Caco-2 (cell line): ENCODE measurements at regions not wholly inside any gene's neighbourhood (a gene's known extent, or its start where the extent isn't known, plus 50 kb on each side); places are given as distances from the start of the nearest gene placed in this dataset.
"Not testable (repeated sequence)": the region's sequence is repeated elsewhere in the genome, so short reads cannot be mapped to it uniquely, and the experiment has no call there.

Source experiments
- BruUV-seq: library from RNA; stranded (reverse); fragments of 400-500 nt; replicated peaks from 2 replicates; lab custom pipeline; 2021; lab: Mats Ljungman, UMichigan
- CTCF ChIA-PET: fragments of 300-600 bp; sonication (Branson Sonifier 250); formaldehyde crosslinking; loops from one replicate; lab custom pipeline; 2022; ENCODE audit warnings: antibody characterized with exemption; lab: Charles Lee
- POLR2A ChIA-PET: fragments of 300-600 bp; sonication (Branson Sonifier 250); formaldehyde crosslinking; loops from one replicate; lab custom pipeline; 2022; ENCODE audit warnings: antibody characterized with exemption; lab: Charles Lee
- DNase-seq, 2 experiments: peaks; one replicate each; pipeline versions ENCODE4 v3.0.0 to v3.0.0-alpha.2; 2020 to 2022
- H3K27me3 ChIP-seq: replicated peaks from 2 replicates; pipeline ENCODE4 v1.6.0; 2011; ENCODE audit warnings: low read length; ENCODE audit not compliant: control insufficient read depth, insufficient read depth
- H3K36me3 ChIP-seq: 2 replicates; pipeline ENCODE4 v1.5.1; 2011; ENCODE audit warnings: low read length; ENCODE audit not compliant: control insufficient read depth, insufficient read depth
- H3K4me1 ChIP-seq: fragments of 250-450 bp; sonication (Bioruptor Pico); 2 replicates; pipeline ENCODE4 v1.5.1; 2020; ENCODE audit warnings: mild to moderate bottlenecking
- H3K4me3 ChIP-seq: 2 replicates; pipeline ENCODE4 v1.5.1; 2011; ENCODE audit warnings: low read depth, mild to moderate bottlenecking, control low read depth, low read length
- H3K9me3 ChIP-seq: fragments of 250-450 bp; sonication (Bioruptor Pico); 2 replicates; pipeline ENCODE4 v1.5.1; 2020; ENCODE audit warnings: mild to moderate bottlenecking, moderate library complexity
- H3K27ac Mint-ChIP-seq: one replicate; pipeline ENCODE4 v1.8.0; 2022; ENCODE audit warnings: mixed read lengths; ENCODE audit not compliant: unreplicated experiment
- H3K27me3 Mint-ChIP-seq: one replicate; pipeline ENCODE4 v1.8.0; 2022; ENCODE audit warnings: mixed read lengths; ENCODE audit not compliant: insufficient read depth, unreplicated experiment
- H3K36me3 Mint-ChIP-seq: one replicate; pipeline ENCODE4 v1.8.0; 2022; ENCODE audit warnings: mild to moderate bottlenecking, mixed read lengths; ENCODE audit not compliant: insufficient read depth, unreplicated experiment
- H3K4me1 Mint-ChIP-seq: one replicate; pipeline ENCODE4 v1.8.0; 2022; ENCODE audit warnings: low read depth, mixed read lengths; ENCODE audit not compliant: unreplicated experiment
- H3K4me3 Mint-ChIP-seq: one replicate; pipeline ENCODE4 v1.8.0; 2022; ENCODE audit warnings: mild to moderate bottlenecking, moderate library complexity, mixed read lengths; ENCODE audit not compliant: unreplicated experiment
- H3K9me3 Mint-ChIP-seq: one replicate; pipeline ENCODE4 v1.8.0; 2022; ENCODE audit warnings: mixed read lengths; ENCODE audit not compliant: unreplicated experiment
- intact Hi-C: fragments of 100-400 bp; cut with micrococcal nuclease; formaldehyde crosslinking; loops from one replicate; pipeline ENCODE4 v1.10.0; 2022; ENCODE audit not compliant: unreplicated experiment
- TF ChIP-seq, protein P1 (sequence below), 2 experiments: fragments of 200-600 bp in 1 of 2; IDR thresholded peaks; 1 replicate in 1 of 2; 2 replicates in 1 of 2; pipeline versions ENCODE4 v1.5.1 to v1.8.0; 2011 to 2022; ENCODE audit warnings: antibody characterized with exemption in 1 of 2, control low read depth in 1 of 2, inconsistent platforms in 1 of 2, low read depth in 1 of 2, low read length in 1 of 2, mild to moderate bottlenecking in 1 of 2, moderate library complexity in 1 of 2; ENCODE audit not compliant: insufficient read depth in 1 of 2, severe bottlenecking in 1 of 2, unreplicated experiment in 1 of 2

DNA sequence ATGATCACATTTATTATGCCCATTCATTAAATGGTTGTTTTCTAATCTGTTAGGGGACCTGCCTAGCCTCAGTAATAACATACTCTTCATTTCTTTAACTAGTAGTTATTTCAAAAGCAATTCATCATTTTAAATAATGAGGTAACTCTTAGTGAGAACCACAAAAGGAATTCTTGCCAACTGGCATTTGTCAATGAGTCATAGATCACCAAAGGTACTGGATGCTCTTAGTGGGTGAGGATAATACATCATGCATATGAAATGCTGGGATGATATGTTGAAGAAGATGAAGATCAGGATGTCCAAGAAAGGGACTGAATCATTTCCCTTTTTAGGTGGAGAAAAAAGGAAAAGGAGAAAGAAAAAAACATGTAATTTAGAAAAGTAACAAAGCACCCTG lies 826.2 kb upstream of the DDX18 start:
- 0 out of 2 replicates have a peak, but pooled peaks cover 5% of the 10 kb centered on the region for H3K9me3 ChIP-seq
- TF ChIP-seq, protein P1, sequence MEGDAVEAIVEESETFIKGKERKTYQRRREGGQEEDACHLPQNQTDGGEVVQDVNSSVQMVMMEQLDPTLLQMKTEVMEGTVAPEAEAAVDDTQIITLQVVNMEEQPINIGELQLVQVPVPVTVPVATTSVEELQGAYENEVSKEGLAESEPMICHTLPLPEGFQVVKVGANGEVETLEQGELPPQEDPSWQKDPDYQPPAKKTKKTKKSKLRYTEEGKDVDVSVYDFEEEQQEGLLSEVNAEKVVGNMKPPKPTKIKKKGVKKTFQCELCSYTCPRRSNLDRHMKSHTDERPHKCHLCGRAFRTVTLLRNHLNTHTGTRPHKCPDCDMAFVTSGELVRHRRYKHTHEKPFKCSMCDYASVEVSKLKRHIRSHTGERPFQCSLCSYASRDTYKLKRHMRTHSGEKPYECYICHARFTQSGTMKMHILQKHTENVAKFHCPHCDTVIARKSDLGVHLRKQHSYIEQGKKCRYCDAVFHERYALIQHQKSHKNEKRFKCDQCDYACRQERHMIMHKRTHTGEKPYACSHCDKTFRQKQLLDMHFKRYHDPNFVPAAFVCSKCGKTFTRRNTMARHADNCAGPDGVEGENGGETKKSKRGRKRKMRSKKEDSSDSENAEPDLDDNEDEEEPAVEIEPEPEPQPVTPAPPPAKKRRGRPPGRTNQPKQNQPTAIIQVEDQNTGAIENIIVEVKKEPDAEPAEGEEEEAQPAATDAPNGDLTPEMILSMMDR (IDR thresholded peaks at IDR 0.05; ENCODE audit: insufficient read depth in 1 of 2, low read depth in 1 of 2, low read length in 1 of 2, severe bottlenecking in 1 of 2, unreplicated experiment in 1 of 2): no peak
- Mint-ChIP-seq H3K27me3 (peaks cover 3% of the 10 kb centered on the region), H3K4me1 (no peaks in the 10 kb centered on the region), H3K36me3 (no peaks in the 10 kb centered on the region), H3K27ac (no peak overlapping the region), H3K9me3 (peaks cover 11% of the 10 kb centered on the region), H3K4me3 (no peak overlapping the region)
- ChIA-PET POLR2A (no interaction called here), CTCF (no interaction called here)
- BruUV-seq: no TSS peak
- H3K36me3 ChIP-seq: no peaks in the 10 kb centered on the region
- no peaks in the 10 kb centered on the region for H3K27me3 ChIP-seq
- DNase-seq: no peak
- no peaks in the 10 kb centered on the region for H3K4me1 ChIP-seq
- H3K4me3 ChIP-seq: no peak overlapping the region
- intact Hi-C loops: no loop called here

DNA sequence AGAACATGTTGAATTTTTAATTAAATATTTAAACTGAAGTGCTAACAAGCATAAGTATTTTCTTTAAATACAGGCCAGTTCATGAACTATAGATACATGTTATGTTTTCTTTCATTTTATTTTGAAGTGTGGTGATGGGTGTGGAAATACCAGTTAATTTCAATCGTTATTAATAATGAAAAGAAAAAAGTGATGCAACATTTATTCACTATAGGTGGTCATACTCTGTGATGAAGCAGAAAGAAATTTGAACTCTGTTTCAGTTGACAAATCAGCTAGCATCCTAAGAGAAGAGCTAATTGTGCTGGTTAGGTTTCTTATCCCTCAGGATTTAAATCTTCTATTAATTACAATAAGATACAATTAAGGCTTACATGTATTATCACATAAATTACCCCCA lies 795.1 kb upstream of the DDX18 start:
- CTCF ChIA-PET: no interaction called here
- intact Hi-C loops: no loop called here
- H3K9me3 Mint-ChIP-seq: no peaks in the 10 kb centered on the region
- no peaks in the 10 kb centered on the region for H3K27me3 Mint-ChIP-seq
- no TSS peak for BruUV-seq
- Histone ChIP-seq H3K27me3 (no peaks in the 10 kb centered on the region), H3K36me3 (no peaks in the 10 kb centered on the region), H3K4me3 (no peak overlapping the region), H3K9me3 (no peaks in the 10 kb centered on the region), H3K4me1 (no peaks in the 10 kb centered on the region)
- TF ChIP-seq, protein P1 (IDR thresholded peaks at IDR 0.05; ENCODE audit: insufficient read depth in 1 of 2, low read depth in 1 of 2, low read length in 1 of 2, severe bottlenecking in 1 of 2, unreplicated experiment in 1 of 2): no peak
- POLR2A ChIA-PET: no interaction called here
- no peak overlapping the region for H3K4me3 Mint-ChIP-seq
- DNase-seq: no peak
- no peaks in the 10 kb centered on the region for H3K4me1 Mint-ChIP-seq
- H3K27ac Mint-ChIP-seq: no peak overlapping the region
- H3K36me3 Mint-ChIP-seq: no peaks in the 10 kb centered on the region

DNA sequence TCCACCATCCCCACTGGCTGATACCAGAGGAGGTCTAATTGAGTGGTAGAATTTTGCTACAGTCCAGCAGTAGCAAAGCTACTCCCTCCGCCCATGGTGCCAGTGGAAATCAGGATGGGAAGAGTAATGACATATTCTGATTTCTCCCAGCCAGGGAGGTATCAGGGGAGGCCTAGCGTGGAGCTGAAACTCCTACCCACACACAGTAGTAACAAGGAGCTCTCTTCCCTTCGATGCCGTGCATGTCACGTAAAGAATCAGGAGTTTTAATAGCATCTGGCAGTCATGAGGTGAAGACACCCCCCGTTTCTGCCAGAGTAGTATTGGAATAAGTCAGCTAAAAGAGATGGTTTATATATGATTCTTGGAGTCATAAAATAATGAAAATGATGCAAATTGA lies 786.8 kb upstream of the DDX18 start:
- no TSS peak for BruUV-seq
- no peaks in the 10 kb centered on the region for H3K27me3 Mint-ChIP-seq
- no peaks in the 10 kb centered on the region for H3K36me3 ChIP-seq
- H3K4me1 Mint-ChIP-seq: no peaks in the 10 kb centered on the region
- TF ChIP-seq, protein P1 (IDR thresholded peaks at IDR 0.05; ENCODE audit: insufficient read depth in 1 of 2, low read depth in 1 of 2, low read length in 1 of 2, severe bottlenecking in 1 of 2, unreplicated experiment in 1 of 2): no peak
- intact Hi-C loops: no loop called here
- no peak overlapping the region for H3K4me3 Mint-ChIP-seq
- no peak overlapping the region for H3K27ac Mint-ChIP-seq
- H3K27me3 ChIP-seq: no peaks in the 10 kb centered on the region
- no peak for DNase-seq
- no peaks in the 10 kb centered on the region for H3K4me1 ChIP-seq
- no peaks in the 10 kb centered on the region for H3K36me3 Mint-ChIP-seq
- H3K9me3 Mint-ChIP-seq: peaks cover 12% of the 10 kb centered on the region
- H3K4me3 ChIP-seq: no peak overlapping the region
- POLR2A ChIA-PET: no interaction called here
- CTCF ChIA-PET: no interaction called here
- no peaks in the 10 kb centered on the region for H3K9me3 ChIP-seq

DNA sequence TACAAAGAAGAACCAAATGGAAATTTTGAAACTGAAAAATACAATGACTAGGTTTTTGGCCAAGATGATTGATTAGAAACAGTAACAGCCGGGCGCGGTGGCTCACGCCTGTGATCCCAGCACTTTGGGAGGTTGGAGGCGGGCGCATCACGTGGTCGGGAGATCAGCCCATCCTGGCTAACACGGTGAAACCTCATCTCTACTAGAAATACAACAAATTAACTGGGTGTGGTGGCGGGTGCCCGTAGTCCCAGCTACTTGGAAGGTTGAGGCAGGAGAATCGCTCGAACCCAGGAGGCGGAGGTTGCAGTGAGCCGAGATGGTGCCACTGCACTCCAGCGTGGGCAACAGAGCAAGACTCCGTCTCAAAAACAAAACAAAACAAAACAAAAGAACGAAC lies 785.8 kb upstream of the DDX18 start:
- POLR2A ChIA-PET, H3K36me3 ChIP-seq, CTCF ChIA-PET, intact Hi-C loops, H3K4me3 Mint-ChIP-seq, H3K27ac Mint-ChIP-seq, H3K27me3 Mint-ChIP-seq, H3K9me3 ChIP-seq, DNase-seq, BruUV-seq, H3K36me3 Mint-ChIP-seq, H3K27me3 ChIP-seq, H3K4me1 ChIP-seq, H3K4me3 ChIP-seq, H3K4me1 Mint-ChIP-seq: not testable (repeated sequence)
- peaks cover 12% of the 10 kb centered on the region for H3K9me3 Mint-ChIP-seq
